Stimulated activated CD4-positive, alpha-beta T cell treated with anti-CD3 and anti-CD28 coated beads, Interleukin-15, amount 100 ng/mL, for 48 hours (primary cell): ENCODE measurements at regions not wholly inside any gene's neighbourhood (a gene's known extent, or its start where the extent isn't known, plus 50 kb on each side); places are given as distances from the start of the nearest gene placed in this dataset.

Experiments used
- DNase-seq, 2 donors: peaks; one replicate each; pipeline ENCODE4 v3.0.0-alpha.2; 2020; ENCODE audit warnings: low read depth in 2 of 2

- DNase-seq: no peak
These were observed 184.5 kb downstream of the CCT6B start for GRCh38 chr17:34776456-34777443.

- no peak for DNase-seq
These were observed 188.2 kb downstream of the CCT6B start for GRCh38 chr17:34773036-34773435.

GRCh38 chr17:34771891-34772290, 189.4 kb downstream of the CCT6B start:
- DNase-seq: no peak

- no peak for DNase-seq
These were observed 190.7 kb downstream of the CCT6B start for GRCh38 chr17:34770586-34770985.

DNA sequence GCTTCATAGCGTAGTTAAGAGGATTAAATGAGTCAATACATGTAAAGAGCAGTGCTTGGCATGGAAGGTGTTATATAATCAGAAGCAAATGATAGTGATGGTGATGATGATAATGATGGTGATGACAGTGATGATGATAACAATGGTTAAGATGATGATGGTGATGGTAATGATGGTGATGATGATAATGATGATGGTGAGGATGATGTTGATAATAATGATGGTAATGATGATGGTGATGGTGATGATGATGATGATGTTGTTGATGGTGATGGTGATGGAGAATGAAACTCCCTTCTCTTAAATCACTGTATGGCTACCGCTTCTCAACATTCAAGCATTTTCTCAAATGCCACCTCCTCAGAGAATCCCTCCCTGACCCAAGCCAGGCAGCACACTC, 190.5 kb downstream of the TMEM132E start:
- DNase-seq: no peak

DNA sequence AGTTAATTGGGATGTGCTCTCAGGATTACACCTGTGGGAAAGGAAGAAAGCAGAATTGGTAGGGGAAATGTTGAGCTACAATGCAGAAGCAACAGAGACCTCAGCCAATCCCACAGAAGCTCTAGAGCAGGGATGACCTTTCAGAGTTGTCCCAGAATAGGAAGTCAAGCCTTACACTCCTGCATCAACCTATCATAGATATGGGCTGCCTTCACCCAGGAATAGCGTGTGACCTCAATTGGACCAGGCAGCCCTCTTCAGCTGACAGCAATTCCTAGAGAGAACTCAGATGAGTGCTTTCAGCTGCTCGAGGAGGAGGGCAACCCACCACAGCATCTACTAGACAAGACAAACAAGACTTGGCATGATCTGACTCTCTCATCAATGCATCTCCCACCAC, 189.7 kb downstream of the TMEM132E start:
- DNase-seq: no peak

DNA sequence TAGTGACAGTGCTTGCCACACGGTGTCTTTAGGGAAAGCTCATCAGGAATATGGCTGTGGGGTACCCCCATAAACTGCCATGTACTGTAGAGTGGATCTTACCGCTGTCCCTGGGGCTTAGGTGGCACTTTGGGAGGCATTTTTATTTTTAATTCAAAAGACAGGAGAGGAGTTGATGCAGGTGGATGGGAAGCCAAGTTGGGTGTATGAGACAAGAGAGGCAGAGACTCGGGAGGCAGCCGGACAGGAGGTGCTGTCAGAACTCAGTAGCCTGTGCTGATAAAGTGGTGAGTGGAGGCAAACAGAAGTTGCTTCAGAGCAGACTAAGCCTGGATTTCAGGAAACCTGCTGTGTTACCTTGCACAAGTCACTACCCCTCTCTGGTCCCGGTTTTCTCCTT, 185.9 kb downstream of the TMEM132E start:
- no peak for DNase-seq

DNA sequence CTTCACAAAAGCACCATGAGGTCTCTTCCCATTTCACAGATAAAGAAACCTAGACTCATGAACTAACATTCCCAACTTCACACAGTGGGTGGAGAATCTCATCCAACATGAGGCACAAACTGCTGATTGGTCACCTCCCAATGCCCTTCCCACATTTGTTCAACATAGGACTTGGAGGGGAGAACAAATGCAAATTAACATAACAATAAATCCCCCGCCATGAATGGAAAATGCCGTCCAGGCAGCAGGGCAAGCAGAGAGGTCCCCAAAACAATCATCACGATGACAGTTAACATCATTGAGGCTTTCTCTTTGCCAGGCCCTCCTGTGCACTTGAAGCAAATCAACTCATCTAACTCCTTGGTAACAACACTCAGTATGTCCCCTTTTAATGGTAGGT, 185.3 kb downstream of the TMEM132E start:
- DNase-seq: no peak

- DNase-seq: no peak
These were observed 184.6 kb downstream of the TMEM132E start for GRCh38 chr17:34763728-34764665.

DNA sequence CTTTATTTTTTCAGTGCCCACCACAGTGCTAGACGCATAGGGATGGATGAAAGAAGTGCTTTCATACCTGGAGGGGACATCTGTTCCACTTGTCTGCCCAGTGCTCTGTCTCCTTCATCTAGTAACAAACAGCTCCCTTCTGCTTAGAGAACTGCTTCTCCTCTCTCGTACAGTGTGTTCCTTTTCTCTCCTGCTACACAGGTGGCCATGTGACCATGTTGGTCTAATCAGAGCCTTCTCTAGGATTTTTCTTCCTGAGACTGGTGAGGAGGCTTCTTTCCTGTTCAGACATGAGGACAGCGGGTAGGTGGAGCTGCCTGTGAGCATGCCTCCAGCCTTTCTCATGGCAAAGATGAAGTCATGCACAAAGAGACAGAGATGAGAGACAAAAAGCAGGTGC, 182.7 kb downstream of the TMEM132E start:
- DNase-seq: no peak

GRCh38 chr17:34761646-34762045, 182.3 kb downstream of the TMEM132E start:
- DNase-seq: no peak

DNA sequence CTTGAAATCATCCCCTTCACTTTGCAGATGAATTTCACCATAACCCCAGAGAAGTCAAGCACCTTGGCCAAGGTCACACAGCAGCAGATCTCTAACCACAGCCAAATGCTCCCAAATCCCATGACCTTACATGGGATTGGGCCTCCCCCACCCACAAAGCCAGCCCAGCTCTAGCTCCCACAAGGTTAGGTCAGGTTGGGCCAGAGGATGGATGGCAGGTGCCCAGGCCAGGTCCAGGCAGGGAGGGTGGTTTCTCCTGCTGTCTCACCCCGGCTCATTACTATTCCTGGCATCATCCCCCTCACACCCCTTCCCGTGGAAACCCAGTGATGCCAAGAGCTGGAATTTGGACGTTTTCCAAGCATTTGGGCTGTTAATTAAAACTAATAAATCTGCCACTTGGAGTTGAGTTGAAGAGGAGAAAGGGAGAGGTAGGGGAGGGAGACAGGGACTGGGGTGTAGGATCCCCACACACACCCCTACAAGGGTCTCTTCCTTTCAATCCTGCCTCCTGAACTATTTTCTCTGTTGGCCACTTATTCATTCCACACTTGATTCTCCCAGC, 181.6 kb downstream of the TMEM132E start:
- no peak for DNase-seq

GRCh38 chr17:34758718-34759117, 179.3 kb downstream of the TMEM132E start:
- DNase-seq: no peak

- no peak for DNase-seq
These were observed 178.9 kb downstream of the TMEM132E start for GRCh38 chr17:34758316-34758715.

DNA sequence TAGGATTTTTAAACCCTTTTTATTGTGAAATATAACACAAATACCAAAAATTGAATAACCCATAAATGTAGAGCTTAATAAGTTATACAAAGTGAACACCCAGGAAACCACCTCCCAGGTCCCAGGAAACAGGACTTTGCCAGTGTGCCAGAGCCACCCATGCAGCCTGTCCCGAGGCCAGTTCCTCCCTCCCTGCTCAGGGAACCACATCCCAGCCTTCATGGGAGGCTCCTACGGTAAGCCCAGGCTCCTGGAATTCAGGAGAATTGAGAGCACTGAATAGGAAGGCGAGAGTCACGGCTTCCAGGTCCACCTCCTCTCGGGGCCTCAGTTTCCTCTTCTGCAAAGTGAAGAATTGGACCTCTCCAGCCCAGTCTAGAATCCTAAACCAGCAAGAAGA, 178.2 kb downstream of the TMEM132E start:
- DNase-seq: no peak

GRCh38 chr17:34757106-34757505, 177.7 kb downstream of the TMEM132E start:
- DNase-seq: no peak

DNA sequence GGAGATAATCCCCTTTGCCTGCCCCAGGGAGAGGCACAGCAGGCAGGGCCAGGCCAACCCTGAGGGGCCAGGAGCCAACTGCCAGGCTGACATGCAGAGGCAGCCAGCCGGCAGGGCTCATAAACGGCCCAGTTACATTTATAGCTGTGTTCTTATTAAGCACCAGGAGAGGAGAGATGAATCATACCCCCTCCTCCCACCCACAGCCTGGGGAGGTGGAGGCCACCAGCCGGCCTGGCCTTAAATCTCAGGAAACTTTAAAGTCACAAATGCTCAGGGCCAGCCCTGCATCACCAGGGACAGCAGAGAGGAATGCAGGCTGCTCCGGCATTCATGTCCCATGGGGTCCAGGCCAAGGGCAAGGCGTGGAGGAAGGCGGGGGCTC, 177.2 kb downstream of the TMEM132E start:
- no peak for DNase-seq

- no peak for DNase-seq
These were observed 176.7 kb downstream of the TMEM132E start for GRCh38 chr17:34755981-34756636.

- DNase-seq: no peak
These were observed 176.0 kb downstream of the TMEM132E start for GRCh38 chr17:34755371-34755770.

DNA sequence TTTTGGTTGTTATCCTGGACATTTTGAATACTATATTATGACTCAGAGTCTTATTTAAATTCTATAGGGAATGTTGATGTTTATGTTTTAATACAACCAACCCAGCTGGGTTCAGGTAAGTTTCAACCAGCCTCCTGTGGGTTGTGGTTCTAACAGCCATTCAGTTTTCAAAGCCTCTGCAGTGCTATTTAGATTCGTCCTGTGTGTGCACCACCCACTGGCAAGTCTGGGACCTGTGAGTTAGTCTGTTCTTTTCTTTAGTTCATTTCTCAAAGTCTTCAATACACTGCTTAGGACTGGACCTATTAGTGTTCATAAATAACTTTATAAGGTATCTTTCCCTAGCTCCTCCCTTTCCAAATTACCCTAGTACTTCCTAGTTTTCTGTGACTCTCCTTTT, 170.6 kb downstream of the TMEM132E start:
- DNase-seq: no peak

- no peak for DNase-seq
These were observed 162.6 kb downstream of the TMEM132E start for GRCh38 chr17:34741967-34742366.
